ENCODE measurements at regions not wholly inside any gene's neighbourhood (a gene's known extent, or its start where the extent isn't known, plus 50 kb on each side); places are given as distances from the start of the nearest gene placed in this dataset.

- DNase-seq (no peak), ATAC-seq (no peak)
- TF ChIP-seq CTCF (IDR thresholded peaks at IDR 0.05) = no peak
- Histone ChIP-seq H3K27ac (no peak overlapping the region), H3K27me3 (peaks cover 0 to 36% of the 10 kb centered on the region in 2 donors), H3K9me3 (no peaks in the 10 kb centered on the region), H3K4me1 (no peaks in the 10 kb centered on the region), H3K36me3 (no peaks in the 10 kb centered on the region), H3K4me3 (no peak overlapping the region)
- intact Hi-C loops (cut with DNase I) = no loop called here
Observed at GRCh38 chr14:101340556-101340955, 220.7 kb upstream of the DIO3 start.

GRCh38 chr14:101347893-101348777 lies 213.2 kb upstream of the DIO3 start:
- Histone ChIP-seq H3K4me3 (no peak overlapping the region), H3K36me3 (no peaks in the 10 kb centered on the region), H3K9me3 (peaks cover 0 to 12% of the 10 kb centered on the region in 2 donors), H3K27me3 (no peaks in the 10 kb centered on the region), H3K4me1 (no peaks in the 10 kb centered on the region), H3K27ac (no peak overlapping the region)
- intact Hi-C loops (cut with DNase I) = no loop called here
- DNase-seq = no peak
- no peak for TF ChIP-seq CTCF (IDR thresholded peaks at IDR 0.05)
- no peak for ATAC-seq

- Histone ChIP-seq H3K27ac (no peak overlapping the region), H3K36me3 (no peaks in the 10 kb centered on the region), H3K4me3 (no peak overlapping the region), H3K9me3 (peaks cover 0 to 12% of the 10 kb centered on the region in 2 donors), H3K27me3 (no peaks in the 10 kb centered on the region), H3K4me1 (no peaks in the 10 kb centered on the region)
- no peak for TF ChIP-seq CTCF (IDR thresholded peaks at IDR 0.05)
- intact Hi-C loops (cut with DNase I) = no loop called here
- ATAC-seq = no peak
- no peak for DNase-seq
Observed at GRCh38 chr14:101349108-101349507, 212.2 kb upstream of the DIO3 start.

- Histone ChIP-seq H3K4me1 (no peaks in the 10 kb centered on the region), H3K27me3 (no peaks in the 10 kb centered on the region), H3K27ac (no peak overlapping the region), H3K9me3 (peaks cover 0 to 20% of the 10 kb centered on the region in 2 donors), H3K36me3 (no peaks in the 10 kb centered on the region), H3K4me3 (no peak overlapping the region)
- ATAC-seq (no peak), DNase-seq (no peak)
- TF ChIP-seq CTCF (IDR thresholded peaks at IDR 0.05) = no peak
- intact Hi-C loops (cut with DNase I) = no loop called here
Observed at GRCh38 chr14:101350021-101350420, 211.3 kb upstream of the DIO3 start.

- peak; percentile 35 for ATAC-seq
- intact Hi-C loops (cut with DNase I) = no loop called here
- H3K27me3 ChIP-seq = no peaks in the 10 kb centered on the region
Observed at GRCh38 chr14:101350691-101351090, 210.6 kb upstream of the DIO3 start.

More at GRCh38 chr14:101350691-101351090, 210.6 kb upstream of the DIO3 start:
- Histone ChIP-seq H3K27ac (no peak overlapping the region), H3K36me3 (no peaks in the 10 kb centered on the region), H3K4me1 (no peaks in the 10 kb centered on the region), H3K4me3 (no peak overlapping the region), H3K9me3 (peaks cover 0 to 22% of the 10 kb centered on the region in 2 donors)
- no peak for TF ChIP-seq CTCF (IDR thresholded peaks at IDR 0.05)
- DNase-seq = no peak

Measured in left lung (tissue), 4 donors.